ENCODE measurements at regions not wholly inside any gene's neighbourhood (a gene's known extent, or its start where the extent isn't known, plus 50 kb on each side); places are given as distances from the start of the nearest gene placed in this dataset.

- TF ChIP-seq CTCF (IDR thresholded peaks at IDR 0.05; ENCODE audit: low read depth, low read length): no peak
- H3K4me1 ChIP-seq (ENCODE audit: low read depth): peaks cover 37% of the 10 kb centered on the region
- H3K36me3 ChIP-seq: no peaks in the 10 kb centered on the region
- no peaks in the 10 kb centered on the region for H3K9me3 ChIP-seq (ENCODE audit: low read depth)
- peaks cover 33% of the 10 kb centered on the region for H3K27me3 ChIP-seq
- peak in 1 of 2 donors; percentile 75 for DNase-seq (ENCODE audit: low read depth in 1 of 2, low spot score in 1 of 2)
- H3K27ac ChIP-seq: peak overlapping the region; percentile 94
- peak overlapping the region; percentile 16 for H3K4me3 ChIP-seq
Measured at GRCh38 chr1:217140041-217140901, 417.0 kb upstream of the ESRRG start.

GRCh38 chr1:217139513-217139912, 416.3 kb upstream of the ESRRG start:
- Histone ChIP-seq H3K36me3 (no peaks in the 10 kb centered on the region), H3K27me3 (peaks cover 36% of the 10 kb centered on the region), H3K27ac (peak overlapping the region; percentile 94), H3K4me1 (ENCODE audit: low read depth) (peaks cover 37% of the 10 kb centered on the region), H3K9me3 (ENCODE audit: low read depth) (no peaks in the 10 kb centered on the region), H3K4me3 (peak overlapping the region; percentile 16)
- DNase-seq (ENCODE audit: low read depth in 1 of 2, low spot score in 1 of 2): peak in 1 of 2 donors; percentile 78
- no peak for TF ChIP-seq CTCF (IDR thresholded peaks at IDR 0.05; ENCODE audit: low read depth, low read length)

- H3K27me3 ChIP-seq: peaks cover 42% of the 10 kb centered on the region
- peak overlapping the region; percentile 16 for H3K4me3 ChIP-seq
- no peak for DNase-seq (ENCODE audit: low read depth in 1 of 2, low spot score in 1 of 2)
- H3K4me1 ChIP-seq (ENCODE audit: low read depth): peaks cover 37% of the 10 kb centered on the region
- H3K27ac ChIP-seq: no peak overlapping the region
- H3K36me3 ChIP-seq: no peaks in the 10 kb centered on the region
- TF ChIP-seq CTCF (IDR thresholded peaks at IDR 0.05; ENCODE audit: low read depth, low read length): no peak
- no peaks in the 10 kb centered on the region for H3K9me3 ChIP-seq (ENCODE audit: low read depth)
Measured at GRCh38 chr1:217138799-217139466, 415.7 kb upstream of the ESRRG start.

- Histone ChIP-seq H3K9me3 (ENCODE audit: low read depth) (no peaks in the 10 kb centered on the region), H3K4me1 (ENCODE audit: low read depth) (peaks cover 37% of the 10 kb centered on the region), H3K36me3 (no peaks in the 10 kb centered on the region), H3K4me3 (no peak overlapping the region), H3K27ac (no peak overlapping the region), H3K27me3 (peaks cover 48% of the 10 kb centered on the region)
- TF ChIP-seq CTCF (IDR thresholded peaks at IDR 0.05; ENCODE audit: low read depth, low read length): no peak
- no peak for DNase-seq (ENCODE audit: low read depth in 1 of 2, low spot score in 1 of 2)
Measured at GRCh38 chr1:217138173-217138765, 415.0 kb upstream of the ESRRG start.

GRCh38 chr1:217137210-217137881, 414.1 kb upstream of the ESRRG start:
- no peak for TF ChIP-seq CTCF (IDR thresholded peaks at IDR 0.05; ENCODE audit: low read depth, low read length)
- Histone ChIP-seq H3K4me1 (ENCODE audit: low read depth) (peaks cover 33% of the 10 kb centered on the region), H3K27me3 (peaks cover 58% of the 10 kb centered on the region), H3K4me3 (peak overlapping the region; percentile 11), H3K36me3 (no peaks in the 10 kb centered on the region), H3K27ac (no peak overlapping the region), H3K9me3 (ENCODE audit: low read depth) (no peaks in the 10 kb centered on the region)
- peak in 1 of 2 donors; percentile 23 for DNase-seq (ENCODE audit: low read depth in 1 of 2, low spot score in 1 of 2)

Data from cardiac muscle cell (in vitro differentiated cells and primary cell).